ENCODE measurements at regions not wholly inside any gene's neighbourhood (a gene's known extent, or its start where the extent isn't known, plus 50 kb on each side); places are given as distances from the start of the nearest gene placed in this dataset.
"Not testable (repeated sequence)": the region's sequence is repeated elsewhere in the genome, so short reads cannot be mapped to it uniquely, and the experiment has no call there.

- peaks cover 16 to 22% of the 10 kb centered on the region in 2 donors for H3K27me3 Mint-ChIP-seq
- H3K36me3 Mint-ChIP-seq: no peaks in the 10 kb centered on the region
- H3K4me3 Mint-ChIP-seq: no peak overlapping the region
- H3K4me1 Mint-ChIP-seq: no peaks in the 10 kb centered on the region
- H3K27ac Mint-ChIP-seq: no peak overlapping the region
- no peak for ATAC-seq (replicated peaks)
- no peak for DNase-seq
- no peaks in the 10 kb centered on the region for H3K9me3 Mint-ChIP-seq
These were observed 384.1 kb upstream of the CCL2 start for GRCh38 chr17:33870936-33871335.

GRCh38 chr17:33871720-33872540 is 383.2 kb upstream of the CCL2 start:
- DNase-seq (no peak), ATAC-seq (replicated peaks) (no peak)
- Mint-ChIP-seq H3K9me3 (no peaks in the 10 kb centered on the region), H3K27ac (no peak overlapping the region), H3K27me3 (peaks cover 12 to 24% of the 10 kb centered on the region in 2 donors), H3K4me3 (no peak overlapping the region), H3K4me1 (no peaks in the 10 kb centered on the region), H3K36me3 (no peaks in the 10 kb centered on the region)

DNA sequence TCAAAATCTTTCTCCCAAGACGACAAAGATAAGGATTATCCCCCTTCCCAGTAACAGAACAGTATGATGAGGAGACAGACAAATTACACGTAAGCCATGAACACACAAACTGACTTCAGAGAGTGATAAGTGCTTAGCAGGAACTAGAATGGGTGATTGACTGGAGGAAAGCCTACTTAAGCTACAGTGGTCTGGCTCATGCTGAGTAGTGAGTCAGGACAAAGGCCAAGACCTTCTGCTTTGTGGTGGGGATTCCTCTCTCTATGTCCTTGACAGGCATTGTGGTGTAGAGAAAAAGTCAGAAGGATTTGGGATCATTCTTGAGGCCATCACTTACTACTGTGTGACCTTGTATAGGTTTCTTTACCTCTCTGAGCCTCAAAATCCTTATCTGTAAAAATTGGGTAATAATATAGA is 381.9 kb upstream of the CCL2 start:
- no peaks in the 10 kb centered on the region for H3K4me1 Mint-ChIP-seq
- ATAC-seq (replicated peaks): no peak
- H3K27me3 Mint-ChIP-seq: peaks cover 17 to 28% of the 10 kb centered on the region in 2 donors
- no peak overlapping the region for H3K27ac Mint-ChIP-seq
- no peak for DNase-seq
- peaks cover 1 to 2% of the 10 kb centered on the region in 2 donors for H3K9me3 Mint-ChIP-seq
- no peak overlapping the region for H3K4me3 Mint-ChIP-seq
- H3K36me3 Mint-ChIP-seq: no peaks in the 10 kb centered on the region

GRCh38 chr17:33874617-33875060 is 380.4 kb upstream of the CCL2 start:
- no peak overlapping the region for H3K27ac Mint-ChIP-seq
- no peak overlapping the region for H3K4me3 Mint-ChIP-seq
- H3K27me3 Mint-ChIP-seq: peaks cover 24 to 28% of the 10 kb centered on the region in 2 donors
- DNase-seq: no peak
- H3K36me3 Mint-ChIP-seq: no peaks in the 10 kb centered on the region
- no peaks in the 10 kb centered on the region for H3K4me1 Mint-ChIP-seq
- no peak for ATAC-seq (replicated peaks)
- H3K9me3 Mint-ChIP-seq: peaks cover 2 to 4% of the 10 kb centered on the region in 2 donors

DNA sequence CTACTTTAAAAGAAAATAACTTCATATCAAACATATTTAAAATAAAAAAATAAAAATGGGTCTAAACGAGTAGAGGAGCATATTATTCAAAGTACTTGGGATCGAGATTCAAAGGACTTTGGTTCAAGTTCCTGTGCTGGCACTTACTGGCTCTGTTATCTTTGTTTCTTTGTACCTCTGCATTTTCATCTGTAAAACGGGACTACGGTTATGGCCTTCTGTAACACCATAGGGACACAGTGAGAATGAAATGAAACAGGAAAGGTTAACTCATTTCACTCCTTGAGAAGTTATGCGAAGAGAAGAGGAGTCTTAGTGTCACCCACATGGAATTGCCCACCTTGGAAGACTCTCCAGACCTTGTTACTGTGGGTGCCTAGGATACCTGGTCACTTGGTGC is 379.1 kb upstream of the CCL2 start:
- no peak for ATAC-seq (replicated peaks)
- Mint-ChIP-seq H3K27ac (no peak overlapping the region), H3K4me3 (no peak overlapping the region), H3K9me3 (peaks cover 2 to 4% of the 10 kb centered on the region in 2 donors), H3K36me3 (no peaks in the 10 kb centered on the region), H3K27me3 (peaks cover 24 to 26% of the 10 kb centered on the region in 2 donors), H3K4me1 (no peaks in the 10 kb centered on the region)
- DNase-seq: no peak

DNA sequence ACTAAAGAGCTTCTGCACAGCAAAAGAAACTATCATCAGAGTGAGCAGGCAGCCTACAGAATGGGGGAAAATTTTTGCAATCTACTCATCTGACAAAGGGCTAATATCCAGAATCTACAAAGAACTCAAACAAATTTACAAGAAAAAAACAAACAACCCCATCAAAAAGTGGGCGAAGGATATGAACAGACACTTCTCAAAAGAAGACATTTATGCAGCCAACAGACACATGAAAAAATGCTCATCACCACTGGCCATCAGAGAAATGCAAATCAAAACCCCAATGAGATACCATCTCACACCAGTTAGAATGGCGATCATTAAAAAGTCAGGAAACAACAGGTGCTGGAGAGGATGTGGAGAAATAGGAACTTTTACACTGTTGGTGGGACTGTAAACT is 372.8 kb upstream of the CCL2 start:
- not testable (repeated sequence) for H3K27me3 Mint-ChIP-seq; H3K36me3 Mint-ChIP-seq; DNase-seq; H3K4me1 Mint-ChIP-seq; H3K9me3 Mint-ChIP-seq; H3K4me3 Mint-ChIP-seq; H3K27ac Mint-ChIP-seq; ATAC-seq (replicated peaks)

GRCh38 chr17:33882677-33883076 is 372.4 kb upstream of the CCL2 start:
- not testable (repeated sequence) for H3K4me1 Mint-ChIP-seq; H3K36me3 Mint-ChIP-seq; ATAC-seq (replicated peaks); H3K27ac Mint-ChIP-seq; H3K9me3 Mint-ChIP-seq; DNase-seq; H3K4me3 Mint-ChIP-seq; H3K27me3 Mint-ChIP-seq

DNA sequence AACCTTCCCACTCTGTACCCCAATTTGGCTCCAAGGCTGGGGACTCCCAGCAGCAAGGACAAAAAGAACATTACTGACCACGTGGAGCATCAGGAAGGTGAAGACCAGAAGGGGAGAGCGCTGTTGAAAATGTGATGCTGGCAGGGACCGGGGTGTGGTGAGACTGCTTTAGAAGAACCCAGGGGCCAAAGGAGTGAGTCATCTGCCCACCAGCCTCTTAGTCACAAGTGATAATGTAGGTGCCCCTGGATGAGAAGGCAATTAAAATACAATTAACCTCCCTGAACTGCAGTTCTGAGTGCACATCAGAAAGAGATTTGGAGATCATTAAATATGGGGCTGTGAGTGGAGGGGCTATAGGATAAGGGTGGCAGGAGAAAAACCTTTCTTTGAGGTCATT is 366.6 kb upstream of the CCL2 start:
- ATAC-seq (replicated peaks): no peak
- H3K36me3 Mint-ChIP-seq: no peaks in the 10 kb centered on the region
- no peak for DNase-seq
- H3K27me3 Mint-ChIP-seq: peaks cover 7 to 20% of the 10 kb centered on the region in 2 donors
- no peak overlapping the region for H3K27ac Mint-ChIP-seq
- H3K4me1 Mint-ChIP-seq: no peaks in the 10 kb centered on the region
- H3K4me3 Mint-ChIP-seq: no peak overlapping the region
- peaks cover 0 to 1% of the 10 kb centered on the region in 2 donors for H3K9me3 Mint-ChIP-seq

- Mint-ChIP-seq H3K4me3 (no peak overlapping the region), H3K36me3 (no peaks in the 10 kb centered on the region), H3K9me3 (no peaks in the 10 kb centered on the region), H3K27ac (no peak overlapping the region), H3K27me3 (peaks cover 7 to 20% of the 10 kb centered on the region in 2 donors), H3K4me1 (no peaks in the 10 kb centered on the region)
- DNase-seq: no peak
- no peak for ATAC-seq (replicated peaks)
These were observed 366.0 kb upstream of the CCL2 start for GRCh38 chr17:33889040-33889439.

DNA sequence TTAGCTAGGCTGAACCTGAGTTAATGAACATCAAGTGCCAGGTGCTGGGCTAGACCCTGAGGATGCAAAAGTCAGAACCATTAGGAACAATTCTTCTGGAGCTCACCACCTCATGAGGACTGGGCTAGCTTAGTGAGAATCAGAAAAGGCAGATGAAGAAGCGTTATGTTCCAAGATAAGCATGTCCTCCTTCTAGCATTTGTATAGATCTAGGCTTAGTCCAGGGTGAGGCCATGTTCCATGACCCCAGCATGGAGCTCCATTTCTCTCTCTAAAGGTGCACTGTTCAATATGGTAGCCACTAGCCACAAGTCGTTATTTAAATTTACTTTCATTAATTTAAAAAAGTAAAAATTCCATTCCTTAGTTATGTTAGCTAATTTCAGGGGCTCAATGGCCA is 365.3 kb upstream of the CCL2 start:
- no peak for DNase-seq
- no peaks in the 10 kb centered on the region for H3K4me1 Mint-ChIP-seq
- no peak overlapping the region for H3K27ac Mint-ChIP-seq

GRCh38 chr17:33892717-33893591 is 362.1 kb upstream of the CCL2 start:
- no peaks in the 10 kb centered on the region for H3K9me3 Mint-ChIP-seq
- H3K4me1 Mint-ChIP-seq: no peaks in the 10 kb centered on the region
- H3K4me3 Mint-ChIP-seq: no peak overlapping the region
- DNase-seq: no peak
- no peak for ATAC-seq (replicated peaks)
- peaks cover 9 to 15% of the 10 kb centered on the region in 2 donors for H3K27me3 Mint-ChIP-seq
- H3K36me3 Mint-ChIP-seq: no peaks in the 10 kb centered on the region
- H3K27ac Mint-ChIP-seq: no peak overlapping the region

More for the DNA sequence above, 365.3 kb upstream of the CCL2 start:
- no peak for ATAC-seq (replicated peaks)
- Mint-ChIP-seq H3K36me3 (no peaks in the 10 kb centered on the region), H3K27me3 (peaks cover 7 to 20% of the 10 kb centered on the region in 2 donors), H3K9me3 (no peaks in the 10 kb centered on the region), H3K4me3 (no peak overlapping the region)

DNA sequence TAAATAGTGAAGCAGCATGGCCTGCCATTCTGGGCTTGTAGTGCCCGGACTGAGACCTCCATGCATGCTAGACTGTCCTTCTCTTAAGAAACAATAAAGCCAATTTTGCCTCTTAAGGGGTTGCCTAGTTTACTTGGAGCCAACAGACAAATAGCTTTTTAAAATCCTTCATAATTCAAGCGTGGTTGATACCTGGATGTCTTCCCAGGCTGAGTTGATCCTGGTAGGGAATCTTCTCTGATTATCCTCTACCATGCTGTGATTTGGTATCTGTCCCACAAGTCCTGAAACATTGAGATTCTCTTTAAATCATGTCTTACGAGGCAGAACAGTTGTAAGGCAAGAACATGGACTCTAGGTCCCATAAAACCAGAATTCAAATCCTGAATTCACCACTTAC is 359.6 kb upstream of the CCL2 start:
- DNase-seq (no peak), ATAC-seq (replicated peaks) (no peak)
- H3K27me3 Mint-ChIP-seq: peaks cover 4 to 9% of the 10 kb centered on the region in 2 donors
- H3K9me3 Mint-ChIP-seq: no peaks in the 10 kb centered on the region
- H3K4me3 Mint-ChIP-seq: no peak overlapping the region
- H3K4me1 Mint-ChIP-seq: no peaks in the 10 kb centered on the region
- H3K36me3 Mint-ChIP-seq: no peaks in the 10 kb centered on the region
- no peak overlapping the region for H3K27ac Mint-ChIP-seq

- peaks cover 8 to 9% of the 10 kb centered on the region in 2 donors for H3K27me3 Mint-ChIP-seq
- no peak for ATAC-seq (replicated peaks)
- no peaks in the 10 kb centered on the region for H3K36me3 Mint-ChIP-seq
- no peak for DNase-seq
- H3K27ac Mint-ChIP-seq: no peak overlapping the region
- H3K4me3 Mint-ChIP-seq: no peak overlapping the region
- no peaks in the 10 kb centered on the region for H3K4me1 Mint-ChIP-seq
- H3K9me3 Mint-ChIP-seq: no peaks in the 10 kb centered on the region
These were observed 358.8 kb upstream of the CCL2 start for GRCh38 chr17:33896263-33896662.

DNA sequence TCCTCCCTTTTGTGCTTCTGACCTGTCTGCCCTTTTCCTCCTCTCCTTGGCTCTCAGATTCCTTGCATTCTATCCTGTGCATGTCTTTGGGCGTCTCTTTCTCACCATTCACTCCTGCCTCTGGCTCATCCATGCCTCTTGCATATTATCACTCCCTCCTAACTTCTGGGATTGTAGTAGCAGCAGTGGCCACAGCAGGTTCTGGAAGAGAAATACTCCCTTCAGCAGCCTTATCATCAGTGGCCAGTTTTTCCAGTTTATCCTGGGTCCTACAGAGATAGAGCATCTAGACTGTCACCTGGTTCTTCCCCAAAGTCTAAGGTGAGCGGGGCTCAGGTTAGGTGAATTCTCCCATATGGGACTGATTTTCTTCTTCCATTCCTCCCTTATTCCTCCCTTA is 354.0 kb upstream of the CCL2 start:
- Mint-ChIP-seq H3K27me3 (peaks cover 7 to 9% of the 10 kb centered on the region in 2 donors), H3K4me3 (no peak overlapping the region), H3K36me3 (no peaks in the 10 kb centered on the region), H3K27ac (no peak overlapping the region), H3K9me3 (no peaks in the 10 kb centered on the region), H3K4me1 (no peaks in the 10 kb centered on the region)
- DNase-seq: no peak
- no peak for ATAC-seq (replicated peaks)
